MM.1S (cell line): ENCODE measurements at regions not wholly inside any gene's neighbourhood (a gene's known extent, or its start where the extent isn't known, plus 50 kb on each side); places are given as distances from the start of the nearest gene placed in this dataset.

Source experiments
- CTCF ChIP-seq: fragments of 300-600 bp; sonication (generic); IDR thresholded peaks from 2 replicates; pipeline ENCODE4 v1.5.1; 2016; ENCODE audit warnings: antibody characterized with exemption, low read length, mixed read lengths
- EZH2 ChIP-seq: fragments of 300-600 bp; sonication (generic); optimal IDR thresholded peaks from 2 replicates; pipeline ENCODE3; 2017; ENCODE audit warnings: low read depth, mild to moderate bottlenecking, antibody characterized with exemption, low read length, mixed read lengths

GRCh38 chr1:157371826-157372225 is 180.5 kb downstream of the FCRL5 start:
- TF ChIP-seq CTCF (no peak), EZH2 (no peak)
